GM04503 (cell line): ENCODE measurements at regions not wholly inside any gene's neighbourhood (a gene's known extent, or its start where the extent isn't known, plus 50 kb on each side); places are given as distances from the start of the nearest gene placed in this dataset.

ENCODE experiments used
- DNase-seq: peaks from one replicate; pipeline ENCODE4 v3.0.0-alpha.2; 2012; ENCODE audit warnings: low read depth

DNA sequence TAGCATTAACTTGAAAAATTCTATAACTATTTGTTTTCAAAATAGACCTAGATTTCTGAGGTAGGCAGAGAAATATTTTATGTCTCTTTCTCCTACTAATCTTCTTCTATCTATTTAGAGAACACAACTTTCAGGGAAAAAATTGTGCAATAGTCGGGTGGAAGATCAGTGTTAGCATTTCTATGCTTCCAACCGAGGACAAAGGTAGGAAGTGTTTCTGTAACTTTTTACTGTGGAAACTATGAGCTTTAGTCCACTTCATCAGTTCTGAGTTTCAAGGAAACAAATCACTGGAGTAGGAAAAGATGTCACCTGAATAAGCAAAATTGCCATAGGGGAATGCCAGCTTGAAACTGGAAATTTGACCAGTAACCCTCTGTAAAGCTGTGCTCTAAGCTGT is 207.7 kb upstream of the CTAGE1 start:
- no peak for DNase-seq

DNA sequence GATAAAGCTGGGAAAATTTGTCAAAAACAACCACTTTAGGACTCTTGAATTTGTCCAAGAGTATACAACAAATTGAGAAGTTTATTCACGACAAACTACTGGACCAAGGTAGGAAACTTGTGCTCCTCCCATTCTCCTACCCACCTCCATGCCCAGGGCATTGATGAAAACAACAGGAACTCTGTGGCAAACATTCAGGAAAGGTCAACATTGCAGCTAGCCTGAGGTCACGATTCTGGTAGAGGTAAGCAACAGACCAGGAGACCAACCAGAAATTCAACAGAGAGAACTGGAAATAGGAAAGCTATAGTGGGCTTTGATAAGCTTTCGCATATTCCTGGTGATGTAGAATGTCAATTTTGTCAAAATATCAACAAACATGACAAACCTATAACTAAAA is 209.1 kb upstream of the CTAGE1 start:
- no peak for DNase-seq

DNA sequence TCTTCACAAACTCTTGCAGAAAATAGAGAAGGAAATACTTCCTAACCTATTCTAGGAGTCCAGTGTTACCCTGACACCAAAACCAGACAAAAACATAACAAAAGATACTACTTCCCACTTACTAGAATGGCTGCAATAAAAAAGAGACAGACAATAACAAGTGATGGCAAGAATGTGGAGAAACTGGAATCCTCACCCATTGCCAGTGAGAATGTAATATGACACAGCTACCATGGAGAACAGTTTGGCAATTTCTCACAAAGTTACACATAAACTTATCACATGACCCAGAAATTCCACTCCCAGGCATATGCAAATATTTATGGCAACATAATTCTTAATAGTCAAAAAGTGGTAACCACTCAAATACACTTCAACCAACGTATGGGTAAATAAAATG is 209.8 kb upstream of the CTAGE1 start:
- no peak for DNase-seq

DNA sequence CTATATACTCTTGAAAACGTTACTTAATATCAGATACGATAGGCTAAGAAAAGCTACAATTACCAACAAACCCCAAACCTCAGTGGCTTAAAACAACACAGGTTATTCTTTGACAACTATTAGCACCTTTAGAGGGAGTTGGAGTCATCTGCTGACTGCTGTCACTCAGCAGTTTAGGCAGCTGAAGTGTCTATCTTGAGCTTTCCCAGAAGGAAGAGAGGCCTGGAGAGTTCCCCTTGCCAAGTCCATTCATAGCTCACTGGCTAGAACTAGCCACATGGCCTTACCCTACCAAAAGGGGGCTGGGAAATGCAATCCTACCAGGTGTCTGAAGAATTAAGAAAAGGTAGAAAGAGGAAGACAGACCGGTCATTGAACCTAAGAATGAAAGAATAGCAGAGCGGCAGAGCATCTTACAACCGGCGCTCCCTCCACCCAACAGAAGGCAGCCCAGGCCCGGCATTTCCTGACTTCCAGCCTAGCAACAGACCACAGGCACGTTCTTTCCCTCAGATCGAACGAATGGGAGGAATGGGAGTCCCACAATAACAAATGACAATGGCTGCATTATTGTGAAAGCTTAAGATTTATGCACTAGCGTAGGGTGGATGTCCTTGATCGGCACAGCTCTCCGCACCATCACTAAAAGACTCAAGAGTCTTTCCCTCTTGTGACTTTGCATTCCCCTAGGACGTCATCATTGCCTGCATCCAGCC is 211.2 kb upstream of the CTAGE1 start:
- DNase-seq: no peak

DNA sequence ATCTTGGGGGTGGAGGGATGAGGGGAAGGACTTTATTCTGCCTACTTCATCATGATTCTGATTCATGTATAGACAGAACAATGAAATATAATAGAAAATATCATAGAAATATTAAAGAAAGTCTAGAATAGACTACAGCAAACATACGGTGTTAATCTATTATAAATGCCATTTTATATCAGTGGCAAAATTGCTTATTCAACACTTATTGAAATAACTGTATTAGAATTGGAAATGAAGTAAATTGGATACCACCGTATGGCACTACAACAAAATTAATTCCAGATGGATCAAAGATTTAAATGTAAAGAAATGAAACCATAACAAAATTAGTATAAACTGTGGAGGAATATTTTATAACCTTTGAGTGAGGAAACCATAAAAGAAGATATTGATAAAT is 213.3 kb upstream of the CTAGE1 start:
- DNase-seq: no peak

DNA sequence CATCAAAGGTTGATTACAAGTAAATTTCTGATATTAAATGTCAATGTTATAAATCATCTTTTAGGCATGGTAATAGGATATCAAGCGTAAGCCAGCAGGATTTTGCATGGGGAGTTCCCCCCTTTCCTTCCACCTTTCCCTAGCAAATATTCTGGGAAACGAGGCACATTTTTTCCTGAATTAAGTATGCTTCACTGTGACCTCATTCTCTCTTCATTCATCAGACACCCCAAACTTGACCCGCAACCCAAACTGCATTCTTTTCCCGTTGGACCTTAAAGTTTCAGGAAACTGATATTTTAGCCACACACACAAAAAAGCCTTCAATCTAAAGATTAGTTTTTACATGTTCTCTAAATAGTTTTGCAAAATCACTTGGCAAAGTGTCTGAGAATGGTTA is 214.5 kb upstream of the CTAGE1 start:
- no peak for DNase-seq

DNA sequence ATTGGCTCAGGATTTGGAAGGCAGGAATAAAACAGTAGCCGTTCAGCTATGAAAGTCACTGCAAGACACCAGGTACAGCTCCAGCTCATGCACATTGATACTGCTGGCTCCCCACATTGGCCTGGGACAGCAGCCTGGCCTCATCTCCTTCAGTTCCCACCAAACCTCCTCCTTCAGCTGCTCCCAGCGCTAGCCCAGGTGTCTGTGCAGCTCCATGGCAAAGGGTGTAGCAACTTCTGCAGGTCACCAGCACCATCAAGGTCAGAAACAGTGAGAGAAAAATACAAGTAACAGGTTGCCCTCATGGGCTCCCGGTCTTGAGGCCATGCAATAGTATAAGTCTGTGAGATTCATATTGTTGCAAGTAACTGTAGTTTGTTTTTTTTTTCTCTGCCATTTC is 216.7 kb upstream of the CTAGE1 start:
- DNase-seq: no peak

DNA sequence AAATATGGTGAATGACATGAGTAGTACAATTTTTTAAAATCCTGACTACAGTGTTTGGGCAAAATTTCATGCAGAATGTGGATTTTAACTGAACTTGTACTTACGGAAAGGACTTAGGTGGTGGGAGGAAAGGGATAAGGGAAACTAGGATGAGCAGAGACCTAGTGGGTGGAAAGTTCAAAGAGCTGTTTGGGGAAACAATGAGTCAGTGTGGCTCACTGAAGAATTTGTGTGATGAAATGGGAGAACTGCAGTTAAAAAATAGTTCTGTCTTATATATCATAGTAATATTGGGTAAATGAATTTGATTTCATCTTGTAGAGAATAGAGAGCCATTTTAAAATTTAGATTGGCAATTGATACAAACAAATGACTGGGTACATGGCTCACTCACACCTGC is 220.1 kb upstream of the CTAGE1 start:
- DNase-seq: no peak

DNA sequence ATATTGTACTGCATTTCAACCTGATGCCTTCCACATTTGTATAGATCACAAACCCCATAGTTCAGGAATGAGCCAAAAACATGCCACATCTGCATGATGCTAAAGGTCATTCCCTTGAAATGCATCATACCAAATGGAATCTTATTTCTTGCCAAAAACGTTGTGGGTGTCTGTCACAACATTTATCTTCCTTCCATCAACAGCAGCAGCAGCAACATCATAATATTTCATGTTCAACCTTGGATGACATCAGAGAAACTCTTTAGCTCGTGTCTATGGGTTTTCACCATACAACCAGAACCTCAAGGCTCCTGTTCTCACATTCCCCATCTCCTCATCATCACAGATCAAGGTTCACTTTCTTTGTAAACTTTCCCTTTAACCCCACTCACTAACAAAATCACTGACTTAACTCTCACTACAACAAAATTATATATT is 221.3 kb upstream of the CTAGE1 start:
- no peak for DNase-seq

DNA sequence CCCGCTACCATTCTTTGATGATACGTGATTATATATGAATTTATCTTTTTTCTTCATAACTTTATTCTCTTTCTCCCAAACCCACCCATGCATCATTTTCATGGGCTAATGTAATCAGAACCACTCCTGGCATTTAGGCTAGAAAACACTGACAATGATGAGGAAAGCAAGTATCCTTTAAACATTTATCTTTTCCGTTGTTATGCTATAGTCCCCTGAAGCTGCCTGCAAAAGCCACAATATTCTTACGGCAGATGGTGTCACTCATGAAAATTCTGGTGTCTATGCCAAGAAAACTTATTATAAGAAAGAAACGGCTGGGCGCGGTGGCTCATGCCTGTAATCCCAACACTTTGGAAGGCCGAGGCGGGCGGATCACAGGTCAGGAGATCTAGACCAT is 221.8 kb upstream of the CTAGE1 start:
- DNase-seq: no peak

DNA sequence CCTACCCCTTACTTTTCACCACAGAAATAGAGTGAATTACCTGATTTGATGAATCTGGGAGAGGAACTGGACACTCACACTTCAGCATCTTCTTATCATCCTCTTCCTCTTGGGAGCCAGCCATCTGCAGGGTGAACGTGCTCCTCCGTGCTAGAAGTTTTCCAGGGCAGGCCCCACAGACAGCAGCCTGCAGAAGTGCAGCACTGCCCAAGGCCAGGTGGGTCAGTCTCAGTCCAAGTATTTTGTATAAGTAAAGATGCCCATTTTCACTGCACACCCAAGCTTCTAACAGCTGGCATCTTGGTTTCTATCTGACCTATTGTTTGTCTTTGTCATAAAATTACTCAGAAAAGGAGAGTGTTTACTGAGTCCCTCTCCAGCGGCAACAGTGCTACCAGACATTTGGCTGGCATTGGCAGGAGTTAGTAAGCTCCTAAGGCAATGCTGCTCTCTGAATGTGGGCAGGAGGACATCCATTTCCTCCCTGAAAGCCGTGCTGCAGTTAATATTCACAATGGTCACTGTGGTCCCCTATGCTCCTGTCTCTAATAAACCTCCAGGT is 222.6 kb upstream of the CTAGE1 start:
- no peak for DNase-seq

DNA sequence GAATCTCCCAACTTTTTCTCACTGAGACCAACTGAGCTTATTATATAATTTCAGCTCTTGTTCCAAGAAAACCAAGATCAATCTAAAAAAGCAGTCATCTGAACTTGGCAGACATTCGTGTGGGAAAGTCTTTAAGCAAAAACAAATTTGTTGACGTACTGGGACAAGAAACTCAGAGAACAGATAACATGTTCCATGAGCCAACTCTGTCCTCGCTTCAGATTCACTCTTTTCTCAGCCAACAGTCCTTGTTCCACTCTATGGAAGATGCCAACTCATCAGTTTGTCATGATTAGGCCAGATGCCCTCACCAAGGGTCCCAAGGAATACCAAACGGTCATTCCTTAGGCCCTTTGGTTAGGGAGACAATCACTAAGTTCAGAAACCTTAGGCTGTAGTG is 224.2 kb upstream of the CTAGE1 start:
- no peak for DNase-seq

DNA sequence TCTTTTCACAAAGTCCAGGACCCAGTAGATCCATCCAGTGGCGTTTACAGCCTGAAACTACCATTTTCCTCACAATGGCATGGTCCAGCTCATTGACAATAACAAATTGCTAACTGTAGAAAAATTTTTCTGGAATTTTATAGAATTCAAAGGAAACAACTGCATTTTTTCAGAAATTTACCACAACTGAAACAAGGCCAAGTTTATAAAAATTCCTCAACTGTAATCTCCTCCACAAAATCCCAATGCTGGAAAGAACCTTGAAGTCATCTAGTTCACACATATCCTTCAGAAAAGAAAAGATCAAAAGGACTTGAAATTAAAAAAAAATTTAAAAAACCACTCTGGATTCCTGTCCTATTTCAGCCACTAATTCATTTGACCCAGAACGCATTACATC is 226.0 kb upstream of the CTAGE1 start:
- no peak for DNase-seq

DNA sequence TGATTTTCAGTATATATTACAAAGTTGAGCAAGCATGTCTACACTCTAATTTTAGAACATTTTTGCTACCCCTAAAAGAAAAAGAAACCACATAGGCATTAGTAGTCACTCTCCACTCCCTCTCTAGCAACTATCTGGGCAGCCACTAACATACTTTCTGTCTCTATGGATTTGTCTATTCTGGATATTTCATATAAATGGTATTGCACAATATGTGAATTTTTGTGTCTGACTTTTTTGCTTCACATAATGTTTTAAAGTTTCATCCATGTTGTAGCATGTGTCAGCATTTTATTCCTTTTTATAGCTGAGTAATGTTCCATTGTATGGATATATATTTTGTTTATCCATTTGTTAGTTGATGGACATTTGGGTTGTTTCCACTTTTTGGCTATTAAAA is 232.5 kb upstream of the CTAGE1 start:
- DNase-seq: no peak

DNA sequence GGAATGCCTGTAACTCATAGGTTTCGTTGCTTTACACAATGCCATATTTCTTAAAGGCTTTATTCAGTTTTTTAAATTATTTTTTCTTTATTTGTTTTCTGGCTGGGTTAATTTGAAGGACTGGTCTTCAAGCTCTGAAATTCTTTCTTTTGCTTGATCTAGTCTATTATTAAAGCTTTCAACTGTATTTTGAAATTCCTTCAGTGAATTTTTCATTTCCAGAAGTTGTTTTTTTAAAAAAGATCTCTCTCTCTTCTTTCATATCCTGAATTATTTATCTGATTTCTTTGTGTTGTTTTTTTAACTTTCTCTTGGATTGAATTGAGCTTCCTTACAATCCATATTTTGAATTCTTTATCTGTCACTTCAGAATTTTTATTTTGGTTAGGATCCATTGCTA is 239.9 kb upstream of the CTAGE1 start:
- DNase-seq: no peak

DNA sequence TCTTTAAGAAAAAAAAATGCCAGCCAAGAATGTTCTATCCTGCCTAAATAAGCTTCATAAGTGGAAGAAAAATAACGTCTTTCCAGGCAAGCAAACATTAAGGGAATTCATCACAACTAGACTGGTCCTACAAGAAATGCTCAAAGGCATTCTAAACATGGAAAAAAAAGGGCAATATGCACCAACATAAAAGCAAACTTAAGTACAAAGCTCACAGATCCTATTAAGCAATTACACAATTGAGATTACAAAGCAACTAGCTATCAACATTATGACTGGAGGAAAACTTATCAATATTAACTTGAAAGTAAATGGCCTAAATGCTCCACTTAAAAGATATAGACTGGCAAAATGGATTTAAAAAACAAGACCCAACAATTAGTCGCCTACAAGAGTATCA is 240.6 kb upstream of the CTAGE1 start:
- DNase-seq: no peak

DNA sequence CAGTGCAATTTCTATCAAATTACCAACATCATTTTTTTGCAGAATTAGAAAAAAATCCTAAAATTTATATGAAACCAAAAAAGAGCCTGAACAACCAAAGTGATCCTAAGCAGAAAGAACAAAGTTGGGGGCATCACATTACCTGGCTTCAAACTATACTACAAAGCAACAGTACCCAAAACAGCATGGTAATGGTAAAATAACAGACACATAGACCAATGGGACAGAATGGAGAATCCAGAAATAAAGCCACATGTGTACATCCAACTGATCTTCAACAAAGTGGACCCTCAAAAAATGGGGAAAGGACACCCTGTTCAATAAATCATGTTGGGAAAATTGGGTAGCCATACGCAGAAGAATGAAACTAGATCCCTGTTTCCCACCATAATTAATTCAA is 245.7 kb upstream of the CTAGE1 start:
- no peak for DNase-seq

DNA sequence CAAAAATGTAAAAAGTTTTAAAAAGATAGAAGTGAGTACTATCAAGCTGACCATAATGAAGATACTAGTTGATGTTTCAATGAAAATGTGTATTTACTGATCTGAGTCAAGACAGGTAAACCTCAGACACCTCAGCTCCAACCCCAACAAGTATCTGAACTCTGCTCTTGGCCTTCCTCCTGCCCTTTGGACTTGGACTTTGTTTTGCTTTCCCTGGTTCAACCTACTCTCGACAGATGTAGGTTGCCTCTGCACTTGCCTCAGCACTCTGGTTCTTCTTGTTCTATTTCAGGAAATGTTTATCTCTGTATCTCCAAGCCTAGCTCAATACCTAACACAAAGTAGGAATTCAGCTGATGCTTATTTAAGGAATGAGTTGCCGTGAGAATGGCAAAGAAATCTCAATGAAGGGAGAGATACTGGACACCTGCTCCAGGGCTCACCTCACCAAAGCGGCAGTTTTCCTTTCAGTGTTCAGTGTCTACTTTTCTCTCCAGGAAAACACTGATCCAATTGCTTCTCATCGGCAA is 248.8 kb upstream of the CTAGE1 start:
- DNase-seq: no peak

DNA sequence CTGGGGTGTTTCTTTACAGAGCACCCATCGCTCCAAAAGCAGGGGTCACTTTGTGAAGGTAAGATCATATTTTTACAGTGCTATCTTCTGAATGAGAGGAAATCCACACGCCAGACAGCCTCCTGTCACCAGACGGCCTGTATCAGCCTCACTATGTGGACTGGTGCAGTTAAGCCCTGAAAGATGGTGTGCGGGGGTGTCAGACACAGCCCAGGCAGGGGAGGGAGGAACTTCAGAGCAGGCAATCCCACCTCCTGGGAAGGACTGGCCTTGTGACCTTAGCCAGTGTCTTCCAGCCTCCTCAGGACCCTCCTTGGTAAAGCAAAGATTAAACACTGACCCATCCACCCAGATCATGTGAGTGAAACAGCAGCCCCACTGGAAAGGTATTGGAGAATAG is 249.4 kb upstream of the CTAGE1 start:
- no peak for DNase-seq

DNA sequence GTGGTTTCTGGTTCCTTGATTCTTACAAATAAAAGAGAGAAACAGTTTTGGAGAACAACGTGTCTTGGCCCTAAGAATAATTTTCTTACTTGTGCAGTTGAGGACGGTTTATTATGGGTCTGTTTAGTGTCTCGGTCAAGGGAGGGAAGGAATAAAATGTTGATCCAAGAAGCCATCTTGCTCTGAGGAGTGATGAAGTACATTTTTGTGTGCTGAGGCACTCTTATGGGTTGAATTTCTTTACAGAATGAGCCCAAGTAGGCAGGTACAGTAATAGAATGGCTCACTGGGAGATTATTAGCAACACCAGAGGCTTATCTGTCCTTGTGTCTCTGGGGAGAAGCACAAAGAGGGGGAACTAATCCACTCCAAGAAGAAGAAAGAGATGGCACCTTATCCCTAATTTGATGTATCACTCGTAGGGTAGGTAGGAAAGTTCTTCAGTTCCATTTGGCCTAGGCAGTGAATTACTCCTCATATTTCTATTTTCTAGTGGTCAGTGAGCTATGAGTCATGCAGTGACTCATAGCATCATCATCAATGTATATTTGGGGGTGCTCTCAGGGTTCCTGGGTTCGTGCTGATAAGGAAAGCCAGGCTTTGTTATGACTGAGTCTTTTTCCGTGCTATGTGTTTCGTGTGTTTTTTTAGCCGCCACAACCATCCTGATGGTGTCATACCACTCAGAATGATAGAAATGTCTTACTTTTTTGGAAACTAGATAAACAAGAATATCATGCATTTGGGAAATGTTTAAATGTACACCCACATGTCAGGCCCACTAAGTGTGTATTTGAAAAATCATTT is 250.1 kb upstream of the CTAGE1 start:
- DNase-seq: no peak

DNA sequence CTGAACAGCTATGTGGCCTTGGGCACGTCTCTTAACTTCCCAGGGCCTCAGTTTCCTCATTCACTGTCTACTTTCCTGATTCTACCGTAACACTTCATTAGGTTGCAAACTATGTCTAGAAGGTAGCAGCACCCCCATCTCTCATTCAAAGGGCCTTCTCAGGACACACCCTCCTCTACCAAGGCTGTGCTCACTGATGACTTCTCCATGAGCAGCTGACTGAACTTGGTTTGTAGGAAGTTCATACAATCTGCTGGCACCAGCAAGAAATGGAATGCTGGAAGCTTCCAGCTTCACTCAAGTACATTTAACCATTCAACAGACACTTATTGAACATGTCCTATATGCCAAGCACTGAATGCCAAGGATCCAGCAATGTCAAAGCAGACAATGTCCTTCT is 250.8 kb upstream of the CTAGE1 start:
- no peak for DNase-seq

DNA sequence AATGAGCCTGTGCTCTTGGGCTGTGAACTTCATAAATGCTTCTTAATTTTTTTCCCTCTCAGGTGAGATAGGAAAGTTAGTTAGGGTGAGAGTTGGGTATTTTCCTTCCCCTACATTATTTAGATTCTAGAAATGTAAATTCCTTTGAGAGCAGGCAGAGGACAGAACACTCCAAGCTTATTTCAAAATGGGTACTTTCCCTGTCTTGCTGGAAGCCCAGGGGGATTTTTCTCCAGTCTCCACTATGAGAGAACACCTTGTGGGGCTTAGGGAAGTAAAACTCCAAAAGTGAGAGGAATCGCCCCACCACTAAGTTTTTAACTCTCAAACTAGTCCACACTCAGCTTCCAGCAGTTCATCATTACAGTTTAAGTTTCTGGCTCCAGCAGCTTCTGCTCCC is 253.2 kb upstream of the CTAGE1 start:
- no peak for DNase-seq

DNA sequence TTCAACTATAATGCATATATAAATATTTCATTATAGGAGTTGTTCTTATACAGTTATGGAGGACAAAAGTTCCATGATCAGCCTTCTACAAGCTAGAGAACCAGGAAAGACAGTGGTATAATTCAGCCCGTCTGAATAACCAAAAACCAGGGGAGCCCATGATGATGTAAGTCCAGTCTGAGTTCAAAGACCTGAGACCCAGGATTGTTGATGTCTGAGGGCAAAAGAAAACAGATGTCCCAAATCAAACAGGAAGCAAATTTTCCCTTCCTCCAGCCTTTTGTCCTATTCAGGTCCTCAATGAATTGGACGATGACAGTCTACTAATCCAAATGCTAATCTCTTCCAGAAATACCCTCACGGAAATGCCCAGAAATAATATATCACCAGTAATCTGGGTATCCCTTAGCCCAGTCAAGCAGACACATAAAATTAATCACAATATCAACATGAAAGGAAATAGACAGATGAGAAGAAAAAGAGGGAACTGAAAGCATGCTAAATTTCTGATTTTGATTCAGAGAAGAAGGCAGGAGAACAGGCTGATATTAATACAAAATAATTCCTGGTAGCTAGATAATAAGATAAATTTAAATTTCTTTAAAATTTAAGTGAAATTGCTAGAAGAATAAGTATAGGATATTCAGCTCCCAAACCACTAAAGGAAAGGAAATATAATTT is 255.6 kb upstream of the CTAGE1 start:
- no peak for DNase-seq
